Astrocyte (in vitro differentiated cells and primary cell): ENCODE measurements at regions not wholly inside any gene's neighbourhood (a gene's known extent, or its start where the extent isn't known, plus 50 kb on each side); places are given as distances from the start of the nearest gene placed in this dataset.

Experiments
- DNase-seq: peaks from one replicate; pipeline ENCODE4 v3.0.0-alpha.2; 2010; ENCODE audit warnings: low read depth
- FAIRE-seq: peaks from 2 replicates; lab custom pipeline; 2011; peaks lifted over from hg19 to GRCh38; lab: Jason Lieb, UNC
- H2AFZ ChIP-seq: 2 replicates; pipeline ENCODE4 v1.6.0; 2012; ENCODE audit warnings: low read depth, low read length, inconsistent platforms
- H3K27ac ChIP-seq: 2 replicates; pipeline ENCODE4 v1.5.1; 2011; ENCODE audit warnings: low read depth, low read length, inconsistent platforms
- H3K27me3 ChIP-seq: 2 replicates; pipeline ENCODE4 v1.6.0; 2011; ENCODE audit warnings: low read length, inconsistent platforms; ENCODE audit not compliant: insufficient read depth
- H3K36me3 ChIP-seq: 2 replicates; pipeline ENCODE4 v1.5.1; 2011; ENCODE audit warnings: low read length, inconsistent platforms; ENCODE audit not compliant: insufficient read depth
- H3K4me1 ChIP-seq: 2 replicates; pipeline ENCODE4 v1.5.1; 2011; ENCODE audit warnings: low read length, inconsistent platforms; ENCODE audit not compliant: insufficient read depth
- H3K4me2 ChIP-seq: 2 replicates; pipeline ENCODE4 v1.6.0; 2012; ENCODE audit warnings: low read length, inconsistent platforms
- H3K4me3 ChIP-seq: 2 replicates; pipeline ENCODE4 v1.5.1; 2011; ENCODE audit warnings: low read depth, mild to moderate bottlenecking, low read length, inconsistent platforms; ENCODE audit not compliant: insufficient read depth
- H3K79me2 ChIP-seq: 2 replicates; pipeline ENCODE4 v1.6.0; 2012; ENCODE audit warnings: mild to moderate bottlenecking, low read length, inconsistent platforms; ENCODE audit not compliant: insufficient read depth
- H3K9ac ChIP-seq: 2 replicates; pipeline ENCODE4 v1.6.0; 2012; ENCODE audit warnings: mild to moderate bottlenecking, low read length, inconsistent platforms
- H3K9me3 ChIP-seq: 2 replicates; pipeline ENCODE4 v1.5.1; 2012; ENCODE audit warnings: low read depth, mild to moderate bottlenecking, low read length, inconsistent platforms; ENCODE audit not compliant: insufficient read depth
- H4K20me1 ChIP-seq: 2 replicates; pipeline ENCODE4 v1.6.0; 2012; ENCODE audit warnings: low read length, inconsistent platforms; ENCODE audit not compliant: insufficient read depth
- H3K27ac Mint-ChIP-seq: one replicate; pipeline ENCODE4 v1.8.0; 2021; ENCODE audit warnings: mild to moderate bottlenecking, mixed read lengths; ENCODE audit not compliant: unreplicated experiment
- H3K27me3 Mint-ChIP-seq: one replicate; pipeline ENCODE4 v1.8.0; 2021; ENCODE audit warnings: low read depth, mixed read lengths; ENCODE audit not compliant: unreplicated experiment
- H3K36me3 Mint-ChIP-seq: one replicate; pipeline ENCODE4 v1.8.0; 2021; ENCODE audit warnings: low read depth, mixed read lengths; ENCODE audit not compliant: unreplicated experiment
- H3K4me1 Mint-ChIP-seq: one replicate; pipeline ENCODE4 v1.8.0; 2021; ENCODE audit warnings: low read depth, mixed read lengths; ENCODE audit not compliant: unreplicated experiment
- H3K4me3 Mint-ChIP-seq: one replicate; pipeline ENCODE4 v1.8.0; 2021; ENCODE audit warnings: mild to moderate bottlenecking, moderate library complexity, mixed read lengths; ENCODE audit not compliant: unreplicated experiment
- H3K9me3 Mint-ChIP-seq: one replicate; pipeline ENCODE4 v1.8.0; 2021; ENCODE audit warnings: mild to moderate bottlenecking, mixed read lengths; ENCODE audit not compliant: unreplicated experiment
- EZH2 ChIP-seq: IDR thresholded peaks from 2 replicates; pipeline ENCODE4 v1.6.1; 2012; ENCODE audit warnings: mild to moderate bottlenecking, low read length, inconsistent platforms; ENCODE audit not compliant: insufficient read depth
- TF ChIP-seq, protein P1 (sequence below): IDR thresholded peaks from 2 replicates; pipeline ENCODE4 v1.5.1; 2011; ENCODE audit warnings: low read depth, mild to moderate bottlenecking, inconsistent platforms, low read length, moderate library complexity; ENCODE audit not compliant: insufficient read depth

DNA sequence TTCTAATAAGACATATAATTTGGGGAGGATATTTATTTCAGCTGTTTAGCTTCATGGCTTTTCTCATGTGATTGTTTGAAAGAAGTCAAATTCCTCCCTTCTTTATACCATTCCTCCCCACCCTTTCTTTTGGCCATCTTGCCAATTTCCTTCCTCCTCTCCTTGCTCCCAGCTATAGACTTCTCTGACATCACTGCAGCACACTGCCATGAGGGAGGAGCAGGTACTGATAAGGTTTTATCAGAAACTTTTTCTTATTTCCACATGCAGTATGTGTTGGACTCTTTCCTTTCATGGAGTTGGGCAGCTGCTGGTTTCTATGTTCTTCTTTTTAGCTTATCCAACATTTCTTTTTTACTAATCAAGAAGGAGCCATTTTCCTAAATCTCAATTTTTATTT lies 481.7 kb upstream of the NR3C2 start:
- DNase-seq (no peak), FAIRE-seq (no peak)
- Histone ChIP-seq H3K9me3 (no peaks in the 10 kb centered on the region), H3K4me1 (no peaks in the 10 kb centered on the region), H3K27me3 (no peaks in the 10 kb centered on the region), H3K36me3 (no peaks in the 10 kb centered on the region), H3K4me2 (no peak overlapping the region), H3K79me2 (no peaks in the 10 kb centered on the region), H3K9ac (no peak overlapping the region), H2AFZ (no peak overlapping the region), H4K20me1 (no peaks in the 10 kb centered on the region), H3K4me3 (no peak overlapping the region), H3K27ac (no peak overlapping the region)
- Mint-ChIP-seq H3K4me1 (no peaks in the 10 kb centered on the region), H3K4me3 (no peak overlapping the region), H3K36me3 (no peaks in the 10 kb centered on the region), H3K27ac (no peak overlapping the region), H3K9me3 (peaks cover 2% of the 10 kb centered on the region), H3K27me3 (no peaks in the 10 kb centered on the region)
- no peak for TF ChIP-seq EZH2
- TF ChIP-seq, protein P1, sequence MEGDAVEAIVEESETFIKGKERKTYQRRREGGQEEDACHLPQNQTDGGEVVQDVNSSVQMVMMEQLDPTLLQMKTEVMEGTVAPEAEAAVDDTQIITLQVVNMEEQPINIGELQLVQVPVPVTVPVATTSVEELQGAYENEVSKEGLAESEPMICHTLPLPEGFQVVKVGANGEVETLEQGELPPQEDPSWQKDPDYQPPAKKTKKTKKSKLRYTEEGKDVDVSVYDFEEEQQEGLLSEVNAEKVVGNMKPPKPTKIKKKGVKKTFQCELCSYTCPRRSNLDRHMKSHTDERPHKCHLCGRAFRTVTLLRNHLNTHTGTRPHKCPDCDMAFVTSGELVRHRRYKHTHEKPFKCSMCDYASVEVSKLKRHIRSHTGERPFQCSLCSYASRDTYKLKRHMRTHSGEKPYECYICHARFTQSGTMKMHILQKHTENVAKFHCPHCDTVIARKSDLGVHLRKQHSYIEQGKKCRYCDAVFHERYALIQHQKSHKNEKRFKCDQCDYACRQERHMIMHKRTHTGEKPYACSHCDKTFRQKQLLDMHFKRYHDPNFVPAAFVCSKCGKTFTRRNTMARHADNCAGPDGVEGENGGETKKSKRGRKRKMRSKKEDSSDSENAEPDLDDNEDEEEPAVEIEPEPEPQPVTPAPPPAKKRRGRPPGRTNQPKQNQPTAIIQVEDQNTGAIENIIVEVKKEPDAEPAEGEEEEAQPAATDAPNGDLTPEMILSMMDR, result no peak

DNA sequence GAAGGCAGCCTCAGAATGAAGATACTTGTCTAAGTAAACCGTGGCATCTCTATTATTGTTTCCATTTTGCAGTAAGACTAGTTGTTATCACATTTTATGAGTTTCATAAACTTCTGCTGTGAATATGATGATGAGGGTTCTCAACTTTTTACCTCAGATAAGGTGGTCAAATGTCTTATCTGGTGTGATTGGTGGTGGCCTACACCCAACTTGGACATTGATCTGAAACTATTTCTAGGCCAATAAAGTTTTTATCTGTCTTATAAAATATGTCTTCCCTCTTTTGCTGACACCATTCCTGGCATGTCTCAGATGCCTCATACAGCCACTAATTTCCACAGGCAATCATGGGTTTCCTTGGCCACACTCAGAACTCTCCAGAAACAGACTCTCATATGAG lies 480.3 kb upstream of the NR3C2 start:
- H3K79me2 ChIP-seq, result no peaks in the 10 kb centered on the region
- Mint-ChIP-seq H3K4me1 (no peaks in the 10 kb centered on the region), H3K9me3 (no peaks in the 10 kb centered on the region), H3K36me3 (no peaks in the 10 kb centered on the region), H3K4me3 (no peak overlapping the region), H3K27ac (no peak overlapping the region), H3K27me3 (no peaks in the 10 kb centered on the region)
- no peak for TF ChIP-seq EZH2
- TF ChIP-seq, protein P1, result no peak
- DNase-seq (no peak), FAIRE-seq (no peak)
- H3K4me2 ChIP-seq, result no peak overlapping the region
- no peak overlapping the region for H3K4me3 ChIP-seq
- H3K27ac ChIP-seq, result no peak overlapping the region
- H3K9ac ChIP-seq, result no peak overlapping the region
- no peaks in the 10 kb centered on the region for H4K20me1 ChIP-seq
- H3K4me1 ChIP-seq, result no peaks in the 10 kb centered on the region
- H2AFZ ChIP-seq, result no peak overlapping the region
- H3K9me3 ChIP-seq, result no peaks in the 10 kb centered on the region
- no peaks in the 10 kb centered on the region for H3K36me3 ChIP-seq
- H3K27me3 ChIP-seq, result no peaks in the 10 kb centered on the region

DNA sequence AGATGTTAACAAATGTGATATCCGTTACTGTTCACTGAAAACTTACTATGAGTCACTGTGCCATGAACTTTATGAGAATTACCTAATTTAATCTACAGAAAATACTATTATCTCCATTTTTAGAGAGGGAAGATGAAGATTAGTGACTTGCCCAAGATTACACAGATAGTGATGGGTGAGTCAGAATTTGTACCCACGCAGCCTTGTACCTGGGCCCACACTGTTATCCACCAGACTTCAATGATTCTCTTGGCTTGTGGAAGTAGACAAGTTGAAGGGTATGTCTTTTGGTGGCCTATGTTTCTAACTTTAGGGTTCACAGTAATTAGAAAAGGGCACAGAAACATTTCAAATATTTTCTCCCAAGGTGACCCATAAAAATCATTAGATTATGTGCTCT lies 472.5 kb upstream of the NR3C2 start:
- DNase-seq, result no peak
- Mint-ChIP-seq H3K27ac (no peak overlapping the region), H3K4me3 (no peak overlapping the region), H3K4me1 (no peaks in the 10 kb centered on the region), H3K9me3 (no peaks in the 10 kb centered on the region), H3K27me3 (no peaks in the 10 kb centered on the region), H3K36me3 (no peaks in the 10 kb centered on the region)
- no peak for FAIRE-seq
- no peak overlapping the region for H2AFZ ChIP-seq
- no peak overlapping the region for H3K4me2 ChIP-seq
- H3K9me3 ChIP-seq, result no peaks in the 10 kb centered on the region
- no peaks in the 10 kb centered on the region for H3K36me3 ChIP-seq
- H3K4me3 ChIP-seq, result no peak overlapping the region
- no peaks in the 10 kb centered on the region for H3K79me2 ChIP-seq
- H3K27me3 ChIP-seq, result no peaks in the 10 kb centered on the region
- H4K20me1 ChIP-seq, result no peaks in the 10 kb centered on the region
- no peak overlapping the region for H3K27ac ChIP-seq
- no peak for TF ChIP-seq EZH2
- TF ChIP-seq, protein P1, result no peak
- H3K9ac ChIP-seq, result no peak overlapping the region
- no peaks in the 10 kb centered on the region for H3K4me1 ChIP-seq
